ENCODE measurements at regions not wholly inside any gene's neighbourhood (a gene's known extent, or its start where the extent isn't known, plus 50 kb on each side); places are given as distances from the start of the nearest gene placed in this dataset.

- H3K27ac ChIP-seq = no peak overlapping the region
- H3K27me3 ChIP-seq = no peaks in the 10 kb centered on the region
- no peak for TF ChIP-seq POLR2A (IDR thresholded peaks at IDR 0.05)
- no peak for TF ChIP-seq CTCF (IDR thresholded peaks at IDR 0.05)
- TF ChIP-seq EP300 (IDR thresholded peaks at IDR 0.05) = no peak
- peaks cover 0 to 5% (median 0%) of the 10 kb centered on the region in 4 donors for H3K4me1 ChIP-seq
- DNase-seq (ENCODE audit: low spot score in 2 of 2) = no peak
- H3K36me3 ChIP-seq = no peaks in the 10 kb centered on the region
- H3K4me3 ChIP-seq = no peak overlapping the region
- no peaks in the 10 kb centered on the region for H3K9me3 ChIP-seq
Observed at GRCh38 chr5:67383451-67383850, 186.9 kb upstream of the CD180 start.

- Histone ChIP-seq H3K9me3 (no peaks in the 10 kb centered on the region), H3K4me1 (peaks cover 0 to 5% (median 0%) of the 10 kb centered on the region in 4 donors), H3K27ac (peak overlapping the region in 2 of 4 donors; percentile 25 to 30), H3K4me3 (no peak overlapping the region), H3K27me3 (no peaks in the 10 kb centered on the region), H3K36me3 (no peaks in the 10 kb centered on the region)
- 62 to 63% methylated on average over 2 of the region's 2 CpGs for WGBS, 2 donors
- DNase-seq (ENCODE audit: low spot score in 2 of 2) = no peak
- TF ChIP-seq POLR2A (IDR thresholded peaks at IDR 0.05) = no peak
- no peak for TF ChIP-seq EP300 (IDR thresholded peaks at IDR 0.05)
- no peak for TF ChIP-seq CTCF (IDR thresholded peaks at IDR 0.05)
Observed at GRCh38 chr5:67381236-67381880, 184.8 kb upstream of the CD180 start.

GRCh38 chr5:67380431-67380830 lies 183.8 kb upstream of the CD180 start:
- Histone ChIP-seq H3K27ac (no peak overlapping the region), H3K4me3 (no peak overlapping the region), H3K4me1 (peaks cover 0 to 5% (median 0%) of the 10 kb centered on the region in 4 donors), H3K36me3 (no peaks in the 10 kb centered on the region), H3K9me3 (no peaks in the 10 kb centered on the region), H3K27me3 (no peaks in the 10 kb centered on the region)
- 97 to 100% methylated on average over 1 of the region's 1 CpG for WGBS, 2 donors
- DNase-seq (ENCODE audit: low spot score in 2 of 2) = no peak
- no peak for TF ChIP-seq POLR2A (IDR thresholded peaks at IDR 0.05)
- TF ChIP-seq EP300 (IDR thresholded peaks at IDR 0.05) = no peak
- no peak for TF ChIP-seq CTCF (IDR thresholded peaks at IDR 0.05)

GRCh38 chr5:67379753-67380152 lies 183.2 kb upstream of the CD180 start:
- Histone ChIP-seq H3K9me3 (no peaks in the 10 kb centered on the region), H3K4me3 (no peak overlapping the region), H3K27ac (no peak overlapping the region), H3K36me3 (no peaks in the 10 kb centered on the region), H3K27me3 (no peaks in the 10 kb centered on the region), H3K4me1 (peaks cover 0 to 5% (median 0%) of the 10 kb centered on the region in 4 donors)
- 45 to 55% methylated on average over 2 of the region's 2 CpGs for WGBS, 2 donors
- TF ChIP-seq CTCF (IDR thresholded peaks at IDR 0.05) (no peak), EP300 (IDR thresholded peaks at IDR 0.05) (no peak), POLR2A (IDR thresholded peaks at IDR 0.05) (no peak)
- no peak for DNase-seq (ENCODE audit: low spot score in 2 of 2)

- 50 to 62% methylated on average over 1 of the region's 1 CpG for WGBS, 2 donors
- DNase-seq (ENCODE audit: low spot score in 2 of 2) = no peak
- H3K9me3 ChIP-seq = no peaks in the 10 kb centered on the region
- H3K4me1 ChIP-seq = peaks cover 0 to 5% (median 0%) of the 10 kb centered on the region in 4 donors
- no peak for TF ChIP-seq EP300 (IDR thresholded peaks at IDR 0.05)
- TF ChIP-seq CTCF (IDR thresholded peaks at IDR 0.05) = no peak
- no peak for TF ChIP-seq POLR2A (IDR thresholded peaks at IDR 0.05)
- H3K36me3 ChIP-seq = no peaks in the 10 kb centered on the region
- H3K27ac ChIP-seq = no peak overlapping the region
- H3K27me3 ChIP-seq = no peaks in the 10 kb centered on the region
- no peak overlapping the region for H3K4me3 ChIP-seq
Observed at GRCh38 chr5:67378256-67378655, 181.7 kb upstream of the CD180 start.

Measured in tibial nerve (tissue), 4 donors.